Stimulated activated CD4-positive, alpha-beta T cell treated with anti-CD3 and anti-CD28 coated beads, Interleukin-2, amount 100 ng/mL, for 24 hours (primary cell): ENCODE measurements at regions not wholly inside any gene's neighbourhood (a gene's known extent, or its start where the extent isn't known, plus 50 kb on each side); places are given as distances from the start of the nearest gene placed in this dataset.

ENCODE experiments used
- DNase-seq, 2 donors: peaks; one replicate each; pipeline ENCODE4 v3.0.0-alpha.2; 2020

- DNase-seq = no peak
Measured at GRCh38 chr1:88275259-88275862, 408.7 kb upstream of the PKN2 start.

GRCh38 chr1:88276163-88276562 lies 407.9 kb upstream of the PKN2 start:
- no peak for DNase-seq

DNA sequence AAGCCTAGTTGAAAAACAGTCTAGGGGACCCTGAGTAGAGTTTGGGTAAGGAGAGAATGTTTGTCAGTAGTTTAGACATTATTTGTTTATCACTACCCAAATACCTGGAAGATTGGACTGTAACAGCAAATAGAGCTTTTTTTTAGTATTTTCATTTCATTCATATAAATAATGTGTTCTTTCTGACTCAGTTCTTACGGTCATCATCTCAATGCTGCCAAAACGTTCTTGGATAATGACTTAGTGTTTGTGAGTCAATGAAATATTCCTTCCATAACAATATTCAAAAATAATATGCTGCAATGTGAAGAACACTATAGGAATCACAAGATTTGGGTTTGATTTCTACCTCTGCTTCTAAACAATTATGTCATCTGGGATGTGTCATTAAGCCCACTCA lies 400.0 kb upstream of the PKN2 start:
- DNase-seq = no peak

DNA sequence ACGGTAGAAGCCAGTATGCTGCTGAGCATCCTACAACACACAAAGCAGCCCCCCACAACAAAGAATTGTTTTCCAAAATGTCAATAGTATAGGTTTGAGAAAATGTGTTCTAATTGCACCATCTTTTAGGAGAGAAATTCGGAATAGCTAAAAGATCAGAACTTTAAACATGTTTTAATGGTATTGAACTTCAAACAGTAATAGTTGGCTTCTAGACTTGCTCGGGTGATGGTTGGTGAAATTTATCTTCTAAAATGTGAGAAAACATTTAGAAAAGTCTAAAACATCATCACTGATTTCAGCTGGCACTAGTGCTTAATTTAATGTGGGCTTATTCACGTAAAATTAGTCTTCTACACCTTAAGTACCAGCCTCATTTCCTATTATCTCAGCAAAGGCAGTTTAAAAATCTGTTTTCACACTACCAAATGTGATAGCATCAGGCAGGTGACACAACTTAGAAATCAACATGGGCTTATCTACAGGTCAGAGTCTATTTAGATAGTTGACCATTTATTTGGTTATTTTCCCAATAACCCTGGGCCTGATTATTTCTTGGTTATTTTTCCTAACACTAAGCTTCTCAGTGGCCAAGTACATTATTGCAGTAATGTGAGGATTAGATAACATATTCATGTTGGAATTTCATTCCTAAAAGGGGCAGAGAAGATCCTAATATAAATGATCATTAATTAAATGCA lies 399.3 kb upstream of the PKN2 start:
- DNase-seq = no peak

- no peak for DNase-seq
Measured at GRCh38 chr1:88286716-88287115, 397.4 kb upstream of the PKN2 start.

GRCh38 chr1:88288571-88288970 lies 395.5 kb upstream of the PKN2 start:
- DNase-seq = no peak

DNA sequence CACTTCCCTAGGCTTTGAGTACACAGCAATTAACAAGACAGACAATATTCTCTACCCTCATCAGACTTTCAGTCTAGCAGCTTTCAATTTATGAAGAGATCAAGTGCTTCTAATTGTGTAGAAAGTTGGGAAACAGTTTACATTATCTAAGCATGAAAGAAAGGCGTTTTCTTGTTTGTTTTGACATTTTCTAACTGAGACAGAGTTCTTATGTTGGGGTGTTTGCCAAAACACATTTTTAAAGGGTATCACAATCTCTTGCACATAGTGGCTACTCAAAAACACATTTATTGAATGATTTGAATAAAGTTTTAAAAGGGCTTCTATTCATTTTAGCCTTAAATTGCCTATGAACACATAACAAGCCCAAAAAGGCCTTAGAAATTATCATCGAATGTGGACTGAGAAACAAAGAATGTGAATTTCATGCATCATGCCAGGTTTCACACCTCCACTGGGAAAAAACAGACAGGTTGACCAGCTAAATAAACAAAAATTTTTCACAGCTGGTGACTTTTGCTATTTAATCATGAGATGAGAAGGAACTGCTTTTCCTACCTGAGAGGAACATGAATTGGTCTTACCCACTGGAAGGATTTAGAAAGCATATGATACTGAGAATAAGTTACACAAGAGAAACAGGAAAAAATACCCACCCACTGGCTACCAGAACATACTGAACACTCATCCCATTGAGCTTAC lies 394.5 kb upstream of the PKN2 start:
- DNase-seq = no peak

DNA sequence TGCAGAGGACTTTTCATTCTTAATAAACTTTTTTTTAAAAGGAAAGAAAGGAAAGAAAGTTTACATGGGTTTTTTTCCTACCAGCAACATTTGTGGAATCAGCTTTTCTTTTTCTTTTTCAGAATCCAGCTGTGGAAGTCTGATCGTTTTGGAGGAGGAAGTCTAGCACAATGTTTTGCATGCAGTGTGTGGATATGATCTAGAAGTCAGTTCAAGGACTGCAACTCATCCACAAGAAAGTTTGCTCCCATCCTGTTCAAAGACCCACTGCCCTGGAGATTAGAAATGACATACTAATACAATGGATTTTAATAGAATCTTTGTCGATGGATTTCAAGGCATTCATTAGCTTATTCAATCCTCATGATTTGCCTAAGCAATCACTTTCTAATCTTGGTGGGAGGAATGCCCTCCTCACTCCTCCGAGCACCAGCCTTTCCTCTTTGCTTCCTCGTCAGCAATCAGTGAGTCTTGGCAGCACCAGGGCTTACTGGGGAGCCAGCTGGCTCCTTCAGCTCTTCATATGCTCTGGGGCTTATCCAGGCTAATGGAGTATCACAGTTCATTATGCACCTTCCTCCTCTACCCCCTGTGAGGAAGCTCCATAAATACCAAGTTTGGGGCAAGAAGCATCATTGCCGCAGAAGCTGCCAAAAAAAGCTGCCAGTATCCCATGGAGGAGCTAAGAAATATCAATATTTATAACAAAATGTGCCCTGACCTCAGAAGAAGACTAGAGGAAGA lies 392.3 kb upstream of the PKN2 start:
- no peak for DNase-seq

GRCh38 chr1:88293691-88294190 lies 390.3 kb upstream of the PKN2 start:
- DNase-seq = no peak

GRCh38 chr1:88296227-88296626 lies 387.8 kb upstream of the PKN2 start:
- DNase-seq = no peak

DNA sequence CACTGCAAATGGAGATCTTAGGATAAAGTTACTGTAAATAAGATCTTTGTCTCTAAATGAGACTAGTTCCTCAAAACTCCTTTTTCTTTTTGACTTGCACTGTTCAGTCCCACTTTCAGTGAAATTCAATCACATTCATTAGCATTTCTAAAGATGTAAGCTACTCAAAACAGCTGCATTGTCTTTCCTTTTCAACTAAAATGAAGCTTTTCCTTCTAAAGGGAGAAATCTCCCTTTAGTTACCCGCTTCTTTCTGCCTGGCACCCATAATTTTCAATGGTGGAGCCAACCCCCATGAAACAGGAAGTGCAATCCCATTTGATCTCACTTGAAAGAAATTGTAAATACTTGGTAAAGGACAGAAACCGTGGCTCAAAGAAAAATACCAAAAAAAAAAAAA lies 387.4 kb upstream of the PKN2 start:
- no peak for DNase-seq

DNA sequence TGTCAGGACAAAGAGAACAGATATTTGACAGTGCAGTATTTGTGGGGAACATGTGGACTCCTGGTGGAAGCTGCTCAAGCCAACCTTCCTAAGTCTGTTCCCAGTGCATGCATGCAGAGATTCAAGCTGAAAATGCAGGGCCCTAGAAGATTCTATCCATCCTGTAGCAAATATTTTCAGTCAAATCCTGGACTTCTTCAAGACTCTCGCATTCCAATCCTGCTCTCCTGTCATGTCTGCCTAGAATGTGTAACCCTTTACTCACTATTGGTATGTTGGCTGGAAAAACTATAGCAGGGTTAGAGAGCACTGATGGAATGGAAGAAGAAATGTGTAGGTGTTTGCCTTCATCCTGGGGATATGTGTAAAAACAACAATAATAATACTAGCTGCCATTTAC lies 385.6 kb upstream of the PKN2 start:
- no peak for DNase-seq

- no peak for DNase-seq
Measured at GRCh38 chr1:88300752-88301263, 383.3 kb upstream of the PKN2 start.

- no peak for DNase-seq
Measured at GRCh38 chr1:88302843-88303486, 381.1 kb upstream of the PKN2 start.

DNA sequence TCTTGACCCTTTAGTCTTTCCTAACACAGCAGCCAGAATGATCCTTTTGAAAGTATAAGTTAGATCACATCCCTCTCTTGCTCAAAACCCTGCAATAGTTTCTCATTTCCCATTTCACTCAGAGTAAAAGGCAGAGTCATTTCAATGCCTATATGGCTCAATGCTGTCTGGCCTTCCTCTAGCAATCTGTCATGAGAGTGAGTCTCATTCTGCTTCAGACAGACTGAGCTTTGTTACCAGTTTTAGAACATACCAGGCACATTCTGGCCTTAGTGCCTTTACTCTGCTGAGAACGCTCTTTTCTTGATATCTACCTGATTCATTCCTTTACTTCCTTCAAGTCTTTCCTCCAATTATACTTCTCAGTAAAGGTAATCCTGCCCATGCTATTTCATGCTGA lies 372.8 kb upstream of the PKN2 start:
- no peak for DNase-seq

- DNase-seq = no peak
Measured at GRCh38 chr1:88311907-88312306, 372.2 kb upstream of the PKN2 start.

DNA sequence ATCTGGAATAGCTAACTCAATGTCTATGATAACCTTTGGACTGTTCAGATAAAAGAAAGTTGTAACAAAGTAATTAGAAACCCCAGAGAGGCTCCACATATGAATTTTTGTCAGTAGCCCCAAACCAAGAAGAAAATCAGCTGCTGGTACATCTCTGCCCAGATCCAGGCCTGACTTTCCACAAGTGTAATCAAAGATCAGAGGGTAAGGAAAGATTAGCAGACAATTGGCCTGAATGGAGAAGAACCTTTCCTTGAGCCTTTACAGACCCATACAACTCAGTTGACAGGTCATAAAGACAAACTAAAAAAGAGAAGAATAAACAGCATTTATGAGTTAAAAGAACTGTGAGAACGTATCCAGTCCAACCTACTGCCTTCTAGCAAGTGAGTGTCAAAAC lies 366.7 kb upstream of the PKN2 start:
- DNase-seq = no peak

GRCh38 chr1:88318740-88319139 lies 365.3 kb upstream of the PKN2 start:
- DNase-seq = no peak

DNA sequence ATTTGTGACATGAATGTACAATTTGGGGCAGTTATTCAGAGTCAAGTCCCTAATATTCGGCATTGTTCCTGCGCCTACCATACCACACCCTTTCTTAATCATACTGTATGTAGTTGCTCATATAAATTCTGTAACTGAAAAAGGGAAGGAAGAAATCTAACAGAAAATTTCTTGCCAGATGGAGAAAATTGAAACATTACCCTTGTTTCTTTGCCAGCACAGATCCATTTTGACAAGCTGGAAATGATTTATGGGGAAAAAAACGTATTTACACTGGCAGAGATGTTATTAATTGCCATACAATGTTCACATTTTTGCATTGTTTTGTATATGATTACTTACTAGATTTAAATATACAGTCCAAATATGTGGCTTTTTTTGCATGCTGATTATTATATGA lies 363.8 kb upstream of the PKN2 start:
- DNase-seq = no peak

GRCh38 chr1:88321706-88322105 lies 362.4 kb upstream of the PKN2 start:
- DNase-seq = no peak

- DNase-seq = no peak
Measured at GRCh38 chr1:88324899-88325298, 359.2 kb upstream of the PKN2 start.

GRCh38 chr1:88327391-88328267 lies 356.4 kb upstream of the PKN2 start:
- no peak for DNase-seq
